Right lobe of liver (tissue), 6 donors: ENCODE measurements at regions not wholly inside any gene's neighbourhood (a gene's known extent, or its start where the extent isn't known, plus 50 kb on each side); places are given as distances from the start of the nearest gene placed in this dataset.
A peak's percentile ranks its signal among the peaks of the same experiment; 100 is the strongest.
"Not testable (repeated sequence)": the region's sequence is repeated elsewhere in the genome, so short reads cannot be mapped to it uniquely, and the experiment has no call there.

Experiments
- ATAC-seq, 4 donors: fragments of 200-7000 bp; cut with Tn5 transposase; one replicate each; pipeline ENCODE4 v1.9.1; 2020; ENCODE audit warnings: mild to moderate bottlenecking in 4 of 4, moderate library complexity in 4 of 4
- DNase-seq, 3 donors: peaks; one replicate each; pipeline ENCODE4 v3.0.0-alpha.2; 2020
- H3K27ac ChIP-seq, 3 donors: fragments of 200-600 bp; one replicate each; pipeline ENCODE4 v1.8.0; 2022
- H3K27me3 ChIP-seq, 2 donors: fragments of 200-600 bp; one replicate each; pipeline ENCODE4 v1.8.0; 2022
- H3K36me3 ChIP-seq, 4 donors: fragments of 200-600 bp; sonication (generic) in 1 of 4; one replicate each; pipeline versions ENCODE4 v1.5.1 to v1.8.0; 2017 to 2022; ENCODE audit warnings: control low read depth in 1 of 4
- H3K4me1 ChIP-seq, 4 donors: fragments of 200-600 bp; sonication (generic) in 1 of 4; one replicate each; pipeline versions ENCODE4 v1.5.1 to v1.8.0; 2017 to 2022; ENCODE audit warnings: control low read depth in 1 of 4
- H3K4me3 ChIP-seq, 3 donors: fragments of 200-600 bp; one replicate each; pipeline ENCODE4 v1.8.0; 2022
- H3K9me3 ChIP-seq, 4 donors: fragments of 200-600 bp; sonication (generic) in 1 of 4; one replicate each; pipeline versions ENCODE4 v1.5.1 to v1.8.0; 2017 to 2022; ENCODE audit warnings: control low read depth in 1 of 4
- CTCF ChIP-seq, 4 donors: fragments of 200-600 bp in 3 of 4; fragments of 450-650 bp in 1 of 4; IDR thresholded peaks; one replicate each; pipeline versions ENCODE4 v1.5.1 to v1.8.0; 2016 to 2022; ENCODE audit warnings: antibody characterized with exemption in 4 of 4, mild to moderate bottlenecking in 2 of 4
- POLR2A ChIP-seq: fragments of 450-650 bp; IDR thresholded peaks from one replicate; pipeline ENCODE4 v1.6.1; 2017; ENCODE audit warnings: antibody characterized with exemption, mild to moderate bottlenecking
- WGBS: methylation state at CpG from one replicate; pipeline ENCODE4 v1.1.6; 2018; ENCODE audit warnings: low coverage, low lambda C conversion rate; ENCODE audit not compliant: insufficient coverage; ENCODE audit errors: missing lambda C conversion rate; 5-methylcytosine and 5-hydroxymethylcytosine counted together
- intact Hi-C, 2 donors: fragments of 100-400 bp; cut with DNase I; formaldehyde crosslinking; loops; one replicate each; pipeline versions ENCODE4 v1.11.2 to v1.14.1; 2022
- donor health status: DM: no; HTN: yes; CAD: no.
- donor health status: DM: no; HTN: no; CAD: no.
- donor health status: DM: no; HTN: no; CAD: no.
- donor health status: DM: no; HTN: yes; CAD: no.
- donor health status: DM: no; HTN: yes; CAD: no.

DNA sequence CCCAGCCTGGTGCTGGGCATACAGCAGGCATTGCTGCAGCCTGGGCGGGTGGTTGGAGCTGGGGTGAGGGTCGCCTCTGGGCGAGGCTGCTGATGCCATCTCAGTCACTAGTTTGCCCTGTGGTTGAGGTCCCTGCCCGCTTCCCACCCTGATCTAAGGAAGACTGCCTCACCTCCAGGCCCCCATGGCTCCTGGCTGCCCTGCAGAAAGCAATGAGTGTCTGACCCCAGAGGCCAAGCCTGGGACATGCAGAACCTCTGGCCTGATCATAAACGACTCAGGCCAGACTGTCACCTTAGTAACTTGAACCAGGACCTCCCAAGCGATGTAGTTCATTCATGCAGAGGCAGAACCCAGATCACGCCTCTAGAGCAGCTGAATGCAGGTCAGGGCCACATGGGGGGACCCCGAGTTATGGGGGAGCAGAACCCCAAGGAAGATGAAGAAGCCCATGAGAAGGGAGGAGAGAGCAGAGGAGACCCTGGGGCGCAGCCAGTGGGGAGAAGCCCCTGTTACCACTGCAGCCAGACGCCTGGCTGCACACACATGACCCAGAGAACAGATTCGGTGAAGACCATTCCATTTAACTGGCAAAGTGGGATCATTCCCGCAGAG lies 213.9 kb downstream of the TBC1D2B start:
- H3K9me3 ChIP-seq = no peaks in the 10 kb centered on the region
- H3K27ac ChIP-seq = no peak overlapping the region
- WGBS = 33% methylated on average over 3 of the region's 12 CpGs
- no peak for TF ChIP-seq CTCF (IDR thresholded peaks at IDR 0.05)
- no peak for TF ChIP-seq POLR2A
- no peaks in the 10 kb centered on the region for H3K27me3 ChIP-seq
- intact Hi-C loops = no loop called here
- ATAC-seq = no peak
- no peaks in the 10 kb centered on the region for H3K4me1 ChIP-seq
- peak in 1 of 3 donors; percentile 13 for DNase-seq
- no peak overlapping the region for H3K4me3 ChIP-seq
- no peaks in the 10 kb centered on the region for H3K36me3 ChIP-seq

GRCh38 chr15:77862651-77863104 lies 214.8 kb downstream of the TBC1D2B start:
- no peaks in the 10 kb centered on the region for H3K36me3 ChIP-seq
- H3K27ac ChIP-seq = no peak overlapping the region
- DNase-seq (peak in 1 of 3 donors; percentile 40), ATAC-seq (no peak)
- H3K4me3 ChIP-seq = no peak overlapping the region
- 57% methylated on average over 3 of the region's 13 CpGs for WGBS
- intact Hi-C loops = no loop called here
- H3K27me3 ChIP-seq = no peaks in the 10 kb centered on the region
- H3K4me1 ChIP-seq = no peaks in the 10 kb centered on the region
- TF ChIP-seq POLR2A = no peak
- no peak for TF ChIP-seq CTCF (IDR thresholded peaks at IDR 0.05)
- no peaks in the 10 kb centered on the region for H3K9me3 ChIP-seq

DNA sequence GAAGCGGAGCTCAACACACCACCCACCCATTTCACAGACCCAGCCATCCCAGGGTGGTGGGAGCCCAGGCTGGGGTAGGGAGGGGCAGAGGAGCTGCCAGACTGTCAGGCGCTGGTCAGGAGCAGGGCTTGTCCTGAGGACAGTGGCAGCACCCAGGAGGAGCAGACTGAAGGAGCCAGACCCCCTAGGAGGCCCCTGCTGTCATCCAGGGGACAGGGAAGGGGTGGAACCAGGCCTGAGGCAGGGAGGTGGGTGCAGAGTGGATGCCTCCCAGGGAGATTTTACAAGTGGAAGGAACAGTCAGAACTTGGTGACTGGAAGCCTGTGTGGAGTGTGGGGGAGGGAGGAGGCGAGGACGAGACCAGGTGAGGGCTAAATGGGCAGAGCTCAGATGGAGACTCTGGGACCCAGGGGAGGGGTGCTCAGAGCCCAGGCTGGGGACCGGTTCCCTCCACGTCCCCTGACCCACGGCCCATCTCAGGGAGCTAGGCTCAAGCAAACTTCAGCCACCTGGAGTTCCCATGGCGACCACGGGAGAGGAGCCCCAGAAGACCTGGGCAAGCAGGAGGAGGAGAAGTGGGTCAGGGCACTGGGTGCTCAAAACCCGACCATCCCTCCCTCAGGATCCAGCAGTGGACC lies 215.4 kb downstream of the TBC1D2B start:
- H3K27me3 ChIP-seq, intact Hi-C loops, H3K36me3 ChIP-seq, H3K9me3 ChIP-seq, H3K4me3 ChIP-seq, H3K27ac ChIP-seq, H3K4me1 ChIP-seq: not testable (repeated sequence)
- peak in 1 of 3 donors; percentile 26 for DNase-seq
- WGBS = 73% methylated on average over 3 of the region's 10 CpGs
- ATAC-seq = peak in 1 of 4 donors; percentile 6

GRCh38 chr15:77860071-77860691 lies 217.3 kb downstream of the TBC1D2B start:
- Histone ChIP-seq H3K36me3 (no peaks in the 10 kb centered on the region), H3K27me3 (no peaks in the 10 kb centered on the region), H3K9me3 (no peaks in the 10 kb centered on the region), H3K4me1 (no peaks in the 10 kb centered on the region), H3K27ac (no peak overlapping the region), H3K4me3 (no peak overlapping the region)
- intact Hi-C loops = no loop called here
- no peak for TF ChIP-seq CTCF (IDR thresholded peaks at IDR 0.05)
- TF ChIP-seq POLR2A = no peak
- ATAC-seq = no peak
- peak in 1 of 3 donors; percentile 37 for DNase-seq
- WGBS = 100% methylated on average over 1 of the region's 10 CpGs

DNA sequence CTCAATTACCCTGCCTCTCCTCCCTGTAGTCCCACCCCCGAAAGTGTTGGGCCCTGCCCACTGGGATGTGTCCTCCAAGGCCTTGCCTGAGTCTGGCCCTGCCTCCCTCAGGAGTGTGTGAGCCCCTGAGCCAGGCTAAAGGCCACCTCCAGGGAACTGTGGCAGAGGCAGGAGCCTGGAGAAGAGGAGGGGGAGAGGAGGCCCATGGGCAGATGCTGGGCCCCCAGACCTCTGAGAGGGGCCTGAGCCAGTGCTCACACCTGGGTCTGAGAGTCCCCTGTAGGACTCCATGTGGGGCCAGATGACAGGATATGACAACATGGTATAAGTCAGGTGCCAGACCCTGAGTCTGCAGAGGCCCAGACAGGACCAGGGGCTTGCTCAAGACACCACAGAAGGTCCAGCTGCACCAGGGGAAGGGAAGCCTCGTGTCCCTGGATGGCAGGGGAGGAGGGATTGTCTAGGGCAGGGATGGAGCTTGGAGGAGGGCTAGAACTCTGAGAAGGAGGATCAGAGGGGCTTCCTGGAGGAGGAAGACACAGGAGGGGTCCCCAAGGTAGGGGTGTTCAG lies 217.9 kb downstream of the TBC1D2B start:
- TF ChIP-seq POLR2A (no peak), CTCF (IDR thresholded peaks at IDR 0.05) (no peak)

More for the DNA sequence above, 217.9 kb downstream of the TBC1D2B start:
- H3K4me1 ChIP-seq = no peaks in the 10 kb centered on the region
- H3K36me3 ChIP-seq = no peaks in the 10 kb centered on the region
- DNase-seq (peak in 2 of 3 donors; percentile 35 to 43), ATAC-seq (no peak)
- 67% methylated on average over 1 of the region's 2 CpGs for WGBS
- no peaks in the 10 kb centered on the region for H3K9me3 ChIP-seq
- H3K27me3 ChIP-seq = no peaks in the 10 kb centered on the region
- H3K27ac ChIP-seq = no peak overlapping the region
- intact Hi-C loops = no loop called here
- no peak overlapping the region for H3K4me3 ChIP-seq
